ENCODE measurements at regions not wholly inside any gene's neighbourhood (a gene's known extent, or its start where the extent isn't known, plus 50 kb on each side); places are given as distances from the start of the nearest gene placed in this dataset.

DNA sequence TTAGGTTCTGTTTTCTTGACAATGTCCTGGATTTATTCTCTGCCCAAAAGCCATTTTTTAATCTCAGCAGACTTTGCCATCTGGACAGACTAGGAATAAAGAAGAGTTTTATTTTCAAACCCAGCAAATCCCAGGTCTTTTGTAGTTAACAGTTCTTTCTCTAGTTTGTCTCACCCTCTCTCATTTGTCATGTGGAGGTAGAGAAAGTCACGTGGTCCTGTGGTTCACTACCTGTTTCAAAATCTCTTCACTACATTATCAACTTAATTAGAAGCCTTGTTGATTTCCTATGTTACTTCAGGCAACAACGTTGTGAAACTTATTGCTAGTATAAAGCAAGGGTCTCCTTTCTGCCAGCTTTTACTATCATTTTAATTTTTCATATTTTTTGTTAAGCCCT lies 1222.6 kb downstream of the EFNB2 start:
- TF ChIP-seq, protein P1, sequence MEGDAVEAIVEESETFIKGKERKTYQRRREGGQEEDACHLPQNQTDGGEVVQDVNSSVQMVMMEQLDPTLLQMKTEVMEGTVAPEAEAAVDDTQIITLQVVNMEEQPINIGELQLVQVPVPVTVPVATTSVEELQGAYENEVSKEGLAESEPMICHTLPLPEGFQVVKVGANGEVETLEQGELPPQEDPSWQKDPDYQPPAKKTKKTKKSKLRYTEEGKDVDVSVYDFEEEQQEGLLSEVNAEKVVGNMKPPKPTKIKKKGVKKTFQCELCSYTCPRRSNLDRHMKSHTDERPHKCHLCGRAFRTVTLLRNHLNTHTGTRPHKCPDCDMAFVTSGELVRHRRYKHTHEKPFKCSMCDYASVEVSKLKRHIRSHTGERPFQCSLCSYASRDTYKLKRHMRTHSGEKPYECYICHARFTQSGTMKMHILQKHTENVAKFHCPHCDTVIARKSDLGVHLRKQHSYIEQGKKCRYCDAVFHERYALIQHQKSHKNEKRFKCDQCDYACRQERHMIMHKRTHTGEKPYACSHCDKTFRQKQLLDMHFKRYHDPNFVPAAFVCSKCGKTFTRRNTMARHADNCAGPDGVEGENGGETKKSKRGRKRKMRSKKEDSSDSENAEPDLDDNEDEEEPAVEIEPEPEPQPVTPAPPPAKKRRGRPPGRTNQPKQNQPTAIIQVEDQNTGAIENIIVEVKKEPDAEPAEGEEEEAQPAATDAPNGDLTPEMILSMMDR (IDR thresholded peaks at IDR 0.05; ENCODE audit: borderline replicate concordance, extremely low read depth, low read length, poor library complexity, severe bottlenecking): no peak
- no peak for TF ChIP-seq EZH2 (IDR thresholded peaks at IDR 0.05; ENCODE audit: borderline replicate concordance, low read depth, low read length, severe bottlenecking)
